WERI-Rb-1 (cell line): ENCODE measurements at regions not wholly inside any gene's neighbourhood (a gene's known extent, or its start where the extent isn't known, plus 50 kb on each side); places are given as distances from the start of the nearest gene placed in this dataset.

ENCODE experiments used
- DNase-seq: peaks from one replicate; pipeline ENCODE4 v3.0.0-alpha.2; 2020
- H3K27ac ChIP-seq: fragments of 250-450 bp; sonication (Bioruptor Pico); 2 replicates; pipeline ENCODE4 v1.5.1; 2020; ENCODE audit warnings: mild to moderate bottlenecking, moderate library complexity
- H3K27me3 ChIP-seq: fragments of 250-450 bp; sonication (Bioruptor Pico); 2 replicates; pipeline ENCODE4 v1.5.1; 2021; ENCODE audit warnings: mild to moderate bottlenecking, low read depth, moderate library complexity; ENCODE audit not compliant: insufficient read depth, severe bottlenecking
- H3K36me3 ChIP-seq: fragments of 250-450 bp; sonication (Bioruptor Pico); 2 replicates; pipeline ENCODE4 v1.5.1; 2020; ENCODE audit warnings: mild to moderate bottlenecking, moderate library complexity
- H3K4me3 ChIP-seq: 2 replicates; pipeline ENCODE4 v1.5.1; 2011; ENCODE audit warnings: low read depth, mild to moderate bottlenecking, control low read depth, low read length
- H3K9me3 ChIP-seq: fragments of 250-450 bp; sonication (Bioruptor Pico); 2 replicates; pipeline ENCODE4 v1.5.1; 2021; ENCODE audit warnings: mild to moderate bottlenecking, moderate library complexity; ENCODE audit not compliant: severe bottlenecking
- CTCF ChIP-seq: IDR thresholded peaks from 2 replicates; pipeline ENCODE4 v1.5.1; 2011; ENCODE audit warnings: low read depth, mild to moderate bottlenecking, control low read depth, inconsistent platforms, low read length

- no peak for TF ChIP-seq CTCF
- no peak for DNase-seq
- no peaks in the 10 kb centered on the region for H3K36me3 ChIP-seq
- H3K27me3 ChIP-seq, result no peaks in the 10 kb centered on the region
- no peak overlapping the region for H3K4me3 ChIP-seq
- H3K27ac ChIP-seq, result no peak overlapping the region
- H3K9me3 ChIP-seq, result no peaks in the 10 kb centered on the region
Observed at GRCh38 chr18:10376731-10377130, 77.7 kb upstream of the APCDD1 start.

- H3K4me3 ChIP-seq, result no peak overlapping the region
- no peaks in the 10 kb centered on the region for H3K9me3 ChIP-seq
- H3K27me3 ChIP-seq, result no peaks in the 10 kb centered on the region
- no peak for DNase-seq
- H3K27ac ChIP-seq, result no peak overlapping the region
- no peak for TF ChIP-seq CTCF
- no peaks in the 10 kb centered on the region for H3K36me3 ChIP-seq
Observed at GRCh38 chr18:10377956-10378355, 76.5 kb upstream of the APCDD1 start.

GRCh38 chr18:10378688-10379420, 75.6 kb upstream of the APCDD1 start:
- H3K4me3 ChIP-seq, result no peak overlapping the region
- no peaks in the 10 kb centered on the region for H3K36me3 ChIP-seq
- no peaks in the 10 kb centered on the region for H3K9me3 ChIP-seq
- H3K27ac ChIP-seq, result no peak overlapping the region
- no peaks in the 10 kb centered on the region for H3K27me3 ChIP-seq
- no peak for TF ChIP-seq CTCF
- no peak for DNase-seq

- no peaks in the 10 kb centered on the region for H3K36me3 ChIP-seq
- no peak overlapping the region for H3K4me3 ChIP-seq
- H3K27me3 ChIP-seq, result no peaks in the 10 kb centered on the region
- DNase-seq, result no peak
- no peak overlapping the region for H3K27ac ChIP-seq
- TF ChIP-seq CTCF, result no peak
- H3K9me3 ChIP-seq, result no peaks in the 10 kb centered on the region
Observed at GRCh38 chr18:10379522-10379921, 74.9 kb upstream of the APCDD1 start.

GRCh38 chr18:10381516-10381915, 72.9 kb upstream of the APCDD1 start:
- no peak for DNase-seq
- Histone ChIP-seq H3K27ac (no peak overlapping the region), H3K4me3 (no peak overlapping the region), H3K9me3 (no peaks in the 10 kb centered on the region), H3K36me3 (no peaks in the 10 kb centered on the region), H3K27me3 (no peaks in the 10 kb centered on the region)
- TF ChIP-seq CTCF, result no peak

DNA sequence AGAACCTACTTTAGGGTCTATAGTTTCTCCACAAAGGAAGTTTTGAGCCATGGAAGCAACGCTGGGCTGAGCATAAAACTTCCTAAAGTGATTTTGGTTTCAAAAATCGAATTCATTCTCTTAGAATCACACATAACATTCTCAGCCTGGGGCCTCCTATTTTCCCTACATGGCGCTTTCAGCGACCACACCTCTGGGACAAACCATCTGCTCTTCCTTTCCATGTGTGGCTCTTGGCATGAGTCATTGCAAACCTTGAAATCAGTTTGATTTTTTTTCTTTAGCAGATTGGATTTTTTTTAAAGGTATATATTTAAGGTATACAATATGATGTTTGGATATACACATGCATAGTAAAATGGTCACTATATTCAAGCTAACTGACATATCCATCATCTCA, 72.5 kb upstream of the APCDD1 start:
- DNase-seq, result no peak
- H3K36me3 ChIP-seq, result no peaks in the 10 kb centered on the region
- H3K9me3 ChIP-seq, result no peaks in the 10 kb centered on the region
- no peak overlapping the region for H3K27ac ChIP-seq
- TF ChIP-seq CTCF, result no peak
- H3K4me3 ChIP-seq, result no peak overlapping the region
- no peaks in the 10 kb centered on the region for H3K27me3 ChIP-seq
